Fibroblast of skin of back (primary cell): ENCODE measurements at regions not wholly inside any gene's neighbourhood (a gene's known extent, or its start where the extent isn't known, plus 50 kb on each side); places are given as distances from the start of the nearest gene placed in this dataset.

ENCODE experiments used
- DNase-seq: peaks from one replicate; pipeline ENCODE4 v3.0.0-alpha.2; 2013

DNA sequence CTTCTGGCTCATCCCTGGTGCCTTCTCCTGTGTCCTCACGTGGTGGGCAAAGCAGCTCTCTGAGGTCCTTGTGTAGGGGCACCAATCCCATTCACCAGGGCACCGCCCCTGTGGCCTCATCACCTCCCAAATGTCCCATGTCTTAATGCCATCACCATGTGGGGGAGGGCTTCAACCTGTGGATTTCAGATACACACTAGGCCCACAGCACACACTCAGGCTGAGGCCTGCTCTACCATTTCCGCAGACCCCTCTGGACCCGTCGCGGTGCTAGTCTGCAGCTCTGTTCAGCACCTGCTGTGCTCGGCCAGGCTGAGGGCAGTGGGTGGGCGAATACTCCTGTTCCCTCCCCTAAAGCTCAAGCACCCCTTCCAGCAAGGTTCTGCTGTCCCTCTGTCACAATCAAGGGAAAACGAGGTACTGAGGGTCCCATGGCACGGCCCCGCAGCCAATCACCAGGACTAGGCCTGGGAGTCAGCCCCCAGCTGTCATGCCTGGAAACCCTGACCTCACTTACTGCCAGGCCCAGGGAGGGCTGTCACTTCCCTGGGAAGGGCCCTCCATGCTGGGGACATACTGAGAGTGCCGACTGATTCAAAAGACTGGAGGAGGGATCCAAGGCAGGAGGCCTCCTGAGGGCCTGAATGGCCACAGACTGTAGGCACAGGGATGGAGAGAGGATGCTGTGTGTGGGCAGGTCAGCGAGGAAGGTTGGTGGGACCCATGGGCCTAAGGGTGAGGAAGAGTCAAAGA is 123.8 kb upstream of the RET start:
- no peak for DNase-seq

- no peak for DNase-seq
Observed at GRCh38 chr10:42953684-42954674, 122.9 kb upstream of the RET start.

GRCh38 chr10:42954766-42955492 is 121.9 kb upstream of the RET start:
- DNase-seq, result no peak

DNA sequence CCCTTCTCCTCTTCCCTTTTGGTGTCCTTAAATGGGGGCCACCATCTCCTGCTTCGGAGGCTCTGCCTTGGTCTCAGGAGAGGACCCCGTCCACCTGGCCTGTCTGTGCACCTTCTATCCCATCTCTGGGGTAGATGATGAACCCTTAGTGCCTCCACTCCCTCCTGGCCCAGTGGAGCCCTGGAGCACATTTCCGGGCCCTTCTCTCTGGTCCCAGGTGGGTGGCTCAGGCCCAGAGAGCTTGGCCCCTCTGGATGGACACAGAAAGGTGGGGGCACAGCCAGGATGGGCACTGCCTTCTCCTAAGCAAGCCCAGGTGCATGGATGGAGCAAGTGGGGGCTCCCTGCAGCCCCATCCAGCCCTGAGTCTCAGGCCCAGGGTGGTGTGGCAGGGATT is 121.4 kb upstream of the RET start:
- no peak for DNase-seq

- DNase-seq, result no peak
Observed at GRCh38 chr10:42956045-42956444, 120.8 kb upstream of the RET start.

GRCh38 chr10:42958142-42958868 is 118.6 kb upstream of the RET start:
- no peak for DNase-seq

DNA sequence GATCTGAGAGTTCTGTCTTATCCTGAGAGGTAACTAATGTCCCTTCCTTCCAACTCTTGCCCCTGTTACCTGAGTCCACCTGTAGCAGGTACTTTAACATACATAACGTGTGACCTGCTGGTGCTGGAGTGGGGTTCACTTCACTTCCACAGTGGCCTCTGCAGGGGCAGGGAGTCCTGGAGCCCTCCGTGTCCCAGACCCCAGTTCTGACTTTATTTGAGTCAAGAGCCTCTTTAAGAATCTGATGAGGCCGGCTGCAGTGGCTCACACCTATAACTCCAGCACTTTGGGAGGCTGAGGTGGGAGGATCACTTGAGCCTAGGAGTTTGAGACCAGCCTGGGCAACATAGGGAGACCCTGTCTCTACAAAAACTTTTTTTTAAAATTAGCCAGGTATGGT is 117.0 kb upstream of the RET start:
- DNase-seq, result no peak

- peak; percentile 35 for DNase-seq
Observed at GRCh38 chr10:42960491-42960990, 116.3 kb upstream of the RET start.

DNA sequence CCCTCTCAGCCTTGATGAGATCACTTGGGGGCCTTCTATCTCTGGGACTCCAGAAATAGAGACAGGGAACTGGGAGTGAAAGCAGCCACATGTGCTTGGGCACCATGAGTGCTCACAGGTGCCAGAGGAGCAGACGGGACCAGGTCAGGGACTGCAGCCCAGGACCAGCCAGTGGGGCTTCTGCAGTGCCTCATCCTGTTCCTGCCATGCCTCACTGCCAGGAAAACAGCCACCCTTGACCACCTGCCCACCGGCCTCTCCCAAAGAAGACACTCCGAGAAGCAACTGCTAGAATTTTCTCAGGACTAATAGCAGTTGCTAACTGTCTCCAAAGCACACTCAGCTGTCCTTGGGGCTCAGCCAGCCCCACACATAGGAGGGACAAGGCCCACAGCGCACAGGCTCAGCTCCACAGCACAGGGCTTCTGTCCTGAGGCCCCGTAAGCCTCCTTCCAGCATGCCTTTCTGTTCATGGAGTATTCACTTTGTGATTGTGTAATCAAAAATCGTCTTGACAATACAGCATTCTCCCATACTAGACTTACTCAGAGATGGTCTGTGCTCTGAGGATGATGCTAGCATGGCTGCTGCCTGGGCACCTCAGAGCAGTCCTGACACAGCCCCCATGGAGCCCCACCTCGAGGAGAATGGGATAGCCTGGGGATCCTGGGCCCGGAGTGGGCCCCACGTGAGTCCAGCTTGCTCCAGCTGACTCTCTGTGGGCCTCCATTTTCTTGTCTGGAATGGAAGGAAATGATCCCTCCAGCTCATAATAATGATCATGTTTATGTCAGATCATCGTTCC is 115.7 kb upstream of the RET start:
- no peak for DNase-seq

GRCh38 chr10:42961796-42962109 is 115.1 kb upstream of the RET start:
- no peak for DNase-seq

DNA sequence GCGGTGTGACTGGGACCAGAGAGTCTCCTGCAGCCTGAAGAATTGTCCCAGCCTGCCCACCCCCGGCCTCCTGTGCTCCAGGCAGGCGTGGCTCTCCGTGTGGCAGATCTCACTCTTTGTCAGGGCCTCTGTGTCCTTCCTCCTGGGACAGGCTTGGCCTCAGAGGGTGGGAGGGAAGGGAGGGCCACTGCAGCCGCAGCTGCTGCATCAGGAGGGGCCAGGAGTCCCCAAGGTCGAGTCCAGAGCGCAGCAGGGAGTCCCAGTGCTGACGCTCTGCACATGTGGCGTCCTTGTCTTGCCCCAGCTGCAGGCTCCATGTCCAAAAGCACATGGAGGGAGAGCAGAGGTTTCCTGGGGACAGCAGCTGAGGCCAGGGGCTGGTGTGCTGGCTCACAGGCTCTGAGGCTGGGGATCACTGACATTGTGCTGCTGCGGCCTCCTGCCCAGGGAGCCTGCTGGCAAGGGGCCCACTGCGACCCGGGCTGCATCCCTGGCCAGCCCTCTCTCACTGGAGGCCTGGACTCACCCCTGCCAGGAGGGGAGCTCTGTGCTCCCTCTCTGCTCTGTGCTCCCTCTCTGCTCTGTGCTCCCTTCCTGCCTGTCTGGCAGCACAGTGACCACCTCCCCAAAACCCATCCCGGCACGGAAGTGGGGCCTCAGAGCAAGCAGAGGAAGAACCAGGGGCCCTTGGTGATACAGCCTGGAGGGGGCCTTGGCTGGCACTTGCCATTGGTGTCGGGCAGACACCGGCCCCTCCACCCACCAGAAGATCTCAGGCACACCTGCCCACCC is 114.6 kb upstream of the RET start:
- DNase-seq, result no peak

- no peak for DNase-seq
Observed at GRCh38 chr10:42962902-42963231, 114.0 kb upstream of the RET start.

DNA sequence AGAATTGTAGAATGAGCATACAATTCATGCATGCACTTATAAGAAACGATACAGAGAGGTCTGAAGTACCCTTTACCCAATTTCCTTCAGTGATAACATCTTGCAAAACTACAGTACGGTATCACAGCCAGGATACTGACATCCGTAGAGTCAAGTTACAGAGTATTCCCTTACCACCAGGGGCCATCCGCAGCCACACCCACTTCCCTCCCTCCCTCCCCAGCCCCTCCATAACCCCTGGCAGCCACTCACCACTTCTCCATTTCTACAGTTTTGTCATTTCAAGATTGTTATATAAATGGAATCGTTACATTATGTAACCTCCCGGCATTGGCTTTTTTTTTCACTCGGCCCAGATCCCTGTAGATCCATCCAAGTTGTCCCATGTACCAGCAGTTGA is 113.6 kb upstream of the RET start:
- DNase-seq, result no peak

- DNase-seq, result no peak
Observed at GRCh38 chr10:42969147-42969546, 107.7 kb upstream of the RET start.

- no peak for DNase-seq
Observed at GRCh38 chr10:42969909-42970308, 107.0 kb upstream of the RET start.

DNA sequence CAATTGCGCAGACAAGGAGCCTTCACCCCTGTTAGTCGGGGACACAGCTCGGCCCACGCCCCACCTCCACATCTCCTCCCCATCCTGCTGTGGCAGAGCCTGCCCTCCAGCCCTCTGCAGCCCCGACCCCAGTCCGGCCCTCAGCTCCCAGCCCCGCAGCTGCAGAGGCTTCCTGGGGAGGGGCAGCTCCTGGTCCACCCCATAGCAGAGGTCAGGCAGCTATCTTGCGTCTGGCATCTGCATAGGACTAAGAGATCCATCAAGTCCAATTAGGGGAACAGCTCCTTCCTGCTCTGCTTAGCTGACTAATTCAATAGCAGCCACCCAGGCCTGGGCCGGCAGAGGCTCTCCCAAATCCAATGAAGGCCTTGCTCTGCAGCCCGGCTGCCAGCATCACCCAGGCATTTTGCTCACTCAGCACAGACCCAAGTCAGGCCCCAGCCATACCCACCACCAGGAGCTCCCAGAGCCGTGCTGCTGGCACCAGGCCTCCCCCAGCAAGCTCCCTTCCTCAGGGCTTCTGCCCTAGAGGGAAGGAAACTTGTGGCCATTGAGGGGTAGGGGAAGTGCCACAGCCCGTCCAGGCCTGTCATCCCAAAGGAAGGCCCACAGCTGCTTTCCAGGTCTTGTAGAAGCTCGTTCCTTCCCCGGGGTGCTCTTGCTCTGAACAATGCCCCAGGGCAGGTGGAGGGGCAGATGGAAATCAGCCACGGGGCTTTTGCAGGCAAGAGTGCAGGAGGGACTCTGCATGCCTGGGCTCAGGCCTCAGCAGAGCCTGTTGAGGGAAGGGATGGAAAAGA is 106.2 kb upstream of the RET start:
- no peak for DNase-seq

GRCh38 chr10:42971251-42971599 is 105.6 kb upstream of the RET start:
- no peak for DNase-seq

DNA sequence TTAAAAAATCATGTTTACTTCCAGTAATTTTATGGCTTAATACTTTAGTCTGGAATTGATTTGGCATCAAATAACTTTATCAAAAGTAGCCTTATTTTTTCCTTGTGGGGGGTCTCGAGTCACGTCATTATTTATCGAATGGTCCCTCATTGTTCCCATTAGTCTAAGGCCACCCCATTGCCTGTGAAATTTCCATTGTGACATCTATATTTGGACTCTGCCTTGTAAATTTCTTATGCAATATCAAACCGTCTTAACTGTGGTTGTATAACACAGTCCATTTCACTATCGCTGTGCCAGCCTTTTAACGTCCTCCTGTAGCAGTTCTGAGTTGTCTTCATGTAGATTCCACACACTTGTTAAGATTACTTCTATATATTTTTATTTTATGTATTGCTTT is 103.9 kb upstream of the RET start:
- no peak for DNase-seq

GRCh38 chr10:42973411-42973810 is 103.5 kb upstream of the RET start:
- DNase-seq, result no peak
